ENCODE measurements at regions not wholly inside any gene's neighbourhood (a gene's known extent, or its start where the extent isn't known, plus 50 kb on each side); places are given as distances from the start of the nearest gene placed in this dataset.
A peak's percentile ranks its signal among the peaks of the same experiment; 100 is the strongest.

- CTCF ChIA-PET, result interaction anchor here (1.2 kb wide), 1 partner anchor 19 kb away, joined by 3 read pairs; no protein-coding TSS in a partner anchor
- POLR2A ChIA-PET, result no interaction called here
- H3K4me3 Mint-ChIP-seq, result no peak overlapping the region
- no peaks in the 10 kb centered on the region for H3K4me1 Mint-ChIP-seq
- no peak overlapping the region for H3K27ac Mint-ChIP-seq
- H3K27me3 Mint-ChIP-seq (ENCODE audit: low read depth), result peaks cover 4% of the 10 kb centered on the region
- H3K9me3 Mint-ChIP-seq, result peaks cover 47% of the 10 kb centered on the region
- ATAC-seq (no peak), DNase-seq (ENCODE audit: low spot score) (peak; percentile 8)
- no peaks in the 10 kb centered on the region for H3K36me3 Mint-ChIP-seq
- TF ChIP-seq HMGA2 (CRISPR knock-in tag; IDR thresholded peaks at IDR 0.05) (no peak), ATF6 (CRISPR knock-in tag; IDR thresholded peaks at IDR 0.05) (no peak), ATF1 (CRISPR knock-in tag; IDR thresholded peaks at IDR 0.05) (no peak), AR (CRISPR knock-in tag; IDR thresholded peaks at IDR 0.05) (no peak), OVOL2 (CRISPR knock-in tag; IDR thresholded peaks at IDR 0.05; ENCODE audit: borderline replicate concordance) (no peak), FOXJ3 (CRISPR knock-in tag; IDR thresholded peaks at IDR 0.05; ENCODE audit: borderline replicate concordance) (no peak)
Measured at GRCh38 chr3:74559261-74559660, 55.2 kb downstream of the CNTN3 start.

DNA sequence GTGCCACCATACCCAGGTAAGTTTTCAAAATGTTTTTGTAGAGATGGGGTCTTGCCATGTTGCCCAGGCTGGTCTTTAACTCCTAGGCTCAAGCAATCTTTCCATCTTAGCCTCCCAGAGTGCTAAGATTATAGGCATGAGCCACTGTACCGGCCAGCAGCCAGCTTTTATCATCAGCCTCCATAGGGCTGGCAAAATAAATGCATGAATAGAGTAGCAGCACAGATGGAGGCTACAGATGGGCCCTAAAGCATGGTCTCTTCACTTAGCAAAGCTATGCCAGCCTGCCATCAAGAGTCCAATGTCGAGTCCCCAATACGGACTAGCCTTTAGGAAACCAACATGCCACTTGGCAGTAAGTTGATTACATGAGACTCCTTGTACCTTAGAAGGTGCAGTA lies 63.8 kb downstream of the CNTN3 start:
- DNase-seq (ENCODE audit: low spot score) (no peak), ATAC-seq (no peak)
- H3K4me3 Mint-ChIP-seq, result no peak overlapping the region
- TF ChIP-seq ESRRA (CRISPR knock-in tag; IDR thresholded peaks at IDR 0.05; ENCODE audit: borderline replicate concordance) (no peak), ZSCAN18 (CRISPR knock-in tag; IDR thresholded peaks at IDR 0.05) (no peak), ETV6 (CRISPR knock-in tag; IDR thresholded peaks at IDR 0.05) (no peak), NFYB (CRISPR knock-in tag; conservative IDR thresholded peaks at IDR 0.05; ENCODE audit: low read depth) (no peak), IRF1 (CRISPR knock-in tag; IDR thresholded peaks at IDR 0.05) (no peak), CBFB (CRISPR knock-in tag; IDR thresholded peaks at IDR 0.05; ENCODE audit: low read depth) (no peak)
- H3K27me3 Mint-ChIP-seq (ENCODE audit: low read depth), result peaks cover under 1% of the 10 kb centered on the region; the same call in 1 of the 2 replicates
- peaks cover 32% of the 10 kb centered on the region for H3K9me3 Mint-ChIP-seq
- H3K36me3 Mint-ChIP-seq, result no peaks in the 10 kb centered on the region
- ChIA-PET CTCF (no interaction called here), POLR2A (no interaction called here)
- no peak overlapping the region for H3K27ac Mint-ChIP-seq
- no peaks in the 10 kb centered on the region for H3K4me1 Mint-ChIP-seq

- DNase-seq (ENCODE audit: low spot score) (no peak), ATAC-seq (no peak)
- no peaks in the 10 kb centered on the region for H3K9me3 Mint-ChIP-seq
- CTCF ChIA-PET, result no interaction called here
- H3K4me1 Mint-ChIP-seq, result no peaks in the 10 kb centered on the region
- no peaks in the 10 kb centered on the region for H3K36me3 Mint-ChIP-seq
- POLR2A ChIA-PET, result no interaction called here
- H3K27me3 Mint-ChIP-seq (ENCODE audit: low read depth), result no peaks in the 10 kb centered on the region
- no peak overlapping the region for H3K4me3 Mint-ChIP-seq
- no peak overlapping the region for H3K27ac Mint-ChIP-seq
- TF ChIP-seq, protein P1, sequence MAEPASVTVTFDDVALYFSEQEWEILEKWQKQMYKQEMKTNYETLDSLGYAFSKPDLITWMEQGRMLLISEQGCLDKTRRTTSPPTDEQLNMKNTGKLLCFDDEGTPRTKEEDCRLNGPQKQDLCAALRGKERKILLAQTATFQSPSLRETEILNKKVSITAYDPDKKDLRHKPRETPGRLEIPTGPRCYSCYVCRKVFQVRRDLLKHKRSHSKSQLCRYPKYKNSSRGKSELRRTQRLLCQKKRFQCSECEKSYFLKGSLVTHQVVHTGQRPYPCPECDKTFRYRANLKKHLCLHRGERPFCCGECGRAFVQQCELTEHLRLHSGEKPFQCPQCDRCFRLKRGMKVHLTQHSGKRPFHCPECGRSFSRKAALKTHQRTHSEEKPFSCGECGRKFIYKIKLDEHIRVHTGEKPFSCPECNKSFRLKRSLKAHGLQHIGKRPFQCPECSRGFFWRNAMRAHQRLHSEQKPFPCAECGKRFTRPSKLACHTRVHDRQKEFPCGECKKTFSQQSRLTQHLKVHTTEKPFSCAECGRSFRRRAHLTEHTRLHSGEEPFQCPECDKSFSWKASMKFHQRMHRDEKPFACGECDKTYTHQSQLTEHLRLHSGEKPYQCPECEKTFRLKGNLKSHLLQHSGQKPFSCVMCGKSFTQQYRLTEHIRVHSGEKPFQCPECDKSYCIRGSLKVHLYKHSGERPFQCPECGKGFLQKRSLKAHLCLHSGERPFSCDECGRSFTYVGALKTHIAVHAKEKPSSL (CRISPR knock-in tag; conservative IDR thresholded peaks at IDR 0.05), result no peak
- no peak for TF ChIP-seq HMGA2 (CRISPR knock-in tag; IDR thresholded peaks at IDR 0.05)
- TF ChIP-seq, protein P2, sequence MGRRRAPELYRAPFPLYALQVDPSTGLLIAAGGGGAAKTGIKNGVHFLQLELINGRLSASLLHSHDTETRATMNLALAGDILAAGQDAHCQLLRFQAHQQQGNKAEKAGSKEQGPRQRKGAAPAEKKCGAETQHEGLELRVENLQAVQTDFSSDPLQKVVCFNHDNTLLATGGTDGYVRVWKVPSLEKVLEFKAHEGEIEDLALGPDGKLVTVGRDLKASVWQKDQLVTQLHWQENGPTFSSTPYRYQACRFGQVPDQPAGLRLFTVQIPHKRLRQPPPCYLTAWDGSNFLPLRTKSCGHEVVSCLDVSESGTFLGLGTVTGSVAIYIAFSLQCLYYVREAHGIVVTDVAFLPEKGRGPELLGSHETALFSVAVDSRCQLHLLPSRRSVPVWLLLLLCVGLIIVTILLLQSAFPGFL (CRISPR knock-in tag; IDR thresholded peaks at IDR 0.05; ENCODE audit: borderline replicate concordance), result no peak
- TF ChIP-seq RORB (CRISPR knock-in tag; IDR thresholded peaks at IDR 0.05), result no peak
- TF ChIP-seq ZMAT4 (CRISPR knock-in tag; IDR thresholded peaks at IDR 0.05), result no peak
- TF ChIP-seq, protein P3, sequence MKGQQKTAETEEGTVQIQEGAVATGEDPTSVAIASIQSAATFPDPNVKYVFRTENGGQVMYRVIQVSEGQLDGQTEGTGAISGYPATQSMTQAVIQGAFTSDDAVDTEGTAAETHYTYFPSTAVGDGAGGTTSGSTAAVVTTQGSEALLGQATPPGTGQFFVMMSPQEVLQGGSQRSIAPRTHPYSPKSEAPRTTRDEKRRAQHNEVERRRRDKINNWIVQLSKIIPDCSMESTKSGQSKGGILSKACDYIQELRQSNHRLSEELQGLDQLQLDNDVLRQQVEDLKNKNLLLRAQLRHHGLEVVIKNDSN (CRISPR knock-in tag; IDR thresholded peaks at IDR 0.05), result no peak
- TF ChIP-seq CREB1 (CRISPR knock-in tag; IDR thresholded peaks at IDR 0.05), result no peak
- TF ChIP-seq GTF2I (CRISPR knock-in tag; conservative IDR thresholded peaks at IDR 0.05), result no peak
- TF ChIP-seq ZSCAN18 (CRISPR knock-in tag; IDR thresholded peaks at IDR 0.05), result no peak
- TF ChIP-seq RELA (CRISPR knock-in tag; IDR thresholded peaks at IDR 0.05; ENCODE audit: borderline replicate concordance), result no peak
Measured at GRCh38 chr3:74546426-74546825, 68.0 kb downstream of the CNTN3 start.
